DMS79 (cell line): ENCODE measurements at regions not wholly inside any gene's neighbourhood (a gene's known extent, or its start where the extent isn't known, plus 50 kb on each side); places are given as distances from the start of the nearest gene placed in this dataset.

ENCODE experiments used
- DNase-seq: peaks from one replicate; lab custom pipeline; 2025; lab: John Stamatoyannopoulos, UW

DNA sequence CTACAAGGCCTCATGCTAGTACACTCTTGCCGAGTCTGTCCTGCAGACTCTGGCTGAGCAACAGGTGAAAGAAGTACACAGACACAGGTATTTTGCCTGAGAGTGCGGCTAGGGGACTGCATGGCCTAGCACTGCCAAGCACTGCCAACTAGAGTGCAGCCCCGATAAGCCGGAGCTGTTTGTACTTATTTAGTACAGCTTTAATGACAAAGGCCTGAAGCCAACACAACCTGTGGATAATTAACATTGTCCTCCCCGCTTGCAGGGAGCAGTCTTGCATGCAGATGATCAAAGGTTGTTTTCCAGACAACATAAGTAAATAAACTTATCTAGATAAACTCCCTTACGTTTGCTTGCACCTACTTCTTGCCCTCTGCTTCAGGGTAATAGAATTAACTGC, 63.7 kb upstream of the MMADHC start:
- no peak for DNase-seq

GRCh38 chr2:149650006-149650405, 62.4 kb upstream of the MMADHC start:
- DNase-seq = no peak

GRCh38 chr2:149648282-149649030, 60.9 kb upstream of the MMADHC start:
- DNase-seq = no peak

- DNase-seq = no peak
Measured at GRCh38 chr2:149645391-149645790, 57.8 kb upstream of the MMADHC start.
